HG03064 (cell line): ENCODE measurements at regions not wholly inside any gene's neighbourhood (a gene's known extent, or its start where the extent isn't known, plus 50 kb on each side); places are given as distances from the start of the nearest gene placed in this dataset.
"Not testable (repeated sequence)": the region's sequence is repeated elsewhere in the genome, so short reads cannot be mapped to it uniquely, and the experiment has no call there.

Experiments used
- ATAC-seq: cut with Tn5 transposase; IDR thresholded peaks from one replicate; pipeline ENCODE4 v1.9.1; 2021; ENCODE audit warnings: low read depth; ENCODE audit not compliant: unreplicated experiment

DNA sequence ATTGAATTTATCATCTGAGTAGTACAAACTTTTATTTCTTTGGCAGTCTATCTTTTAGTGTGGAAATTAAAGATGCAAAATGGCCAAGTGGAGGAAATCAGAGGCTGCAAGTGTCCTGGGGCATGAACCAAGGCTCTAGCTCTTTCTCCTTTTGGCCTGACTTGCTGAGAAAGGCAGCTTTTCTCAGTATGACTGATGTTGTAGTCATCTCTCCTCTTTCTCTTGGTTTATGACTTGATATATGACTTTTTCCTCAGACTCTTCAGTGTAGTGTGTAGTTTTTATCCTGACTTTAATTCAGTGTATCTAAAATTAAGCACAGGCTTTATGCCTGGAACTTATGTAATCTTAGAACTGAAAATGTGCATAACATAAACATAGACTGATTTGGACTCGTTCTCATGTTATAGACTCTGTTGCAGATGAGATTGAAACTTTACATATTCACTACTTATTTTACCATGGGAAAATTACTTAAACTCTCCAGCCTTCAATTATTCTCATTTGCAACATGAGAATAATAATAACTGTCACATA lies 65.7 kb downstream of the SLITRK5 start:
- ATAC-seq, result no peak

DNA sequence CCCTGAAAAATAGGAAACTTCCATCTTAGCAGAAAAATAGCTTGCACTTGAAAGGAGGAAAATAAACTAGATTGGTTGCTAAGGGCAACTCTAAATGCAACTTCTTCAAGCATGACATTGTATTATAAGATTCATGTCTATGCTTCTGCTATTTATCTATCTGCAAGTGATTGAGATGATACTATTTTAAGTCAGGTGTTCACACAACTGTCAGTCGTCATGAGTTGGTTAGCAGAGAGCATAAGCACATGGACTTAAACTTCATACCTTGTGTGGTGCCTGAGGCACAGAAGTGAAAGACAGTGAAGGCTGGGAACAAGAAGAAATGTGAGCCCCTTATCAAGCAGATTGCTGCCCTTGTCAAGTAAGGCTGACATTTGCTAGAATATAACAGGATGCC lies 82.9 kb downstream of the SLITRK5 start:
- ATAC-seq, result no peak

DNA sequence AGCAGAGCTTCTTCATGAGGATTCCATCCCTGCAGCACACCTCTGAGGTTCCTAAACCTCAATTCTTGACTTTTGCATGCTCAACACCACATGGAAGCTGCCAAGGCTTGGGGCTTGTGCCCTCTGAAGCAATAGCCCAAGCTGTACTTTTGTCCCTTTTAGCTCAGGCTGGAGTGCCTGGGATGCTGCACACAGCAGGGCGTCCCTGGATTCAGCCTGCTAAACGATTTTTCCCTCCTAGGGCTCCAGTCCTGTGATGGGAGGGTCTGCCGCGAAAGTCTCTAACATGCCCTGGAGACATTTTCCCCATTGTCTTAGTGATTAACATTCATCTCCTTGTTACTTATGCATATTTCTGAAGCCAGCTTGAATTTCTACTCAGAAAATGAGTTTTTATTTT lies 98.3 kb downstream of the SLITRK5 start:
- ATAC-seq, result no peak

GRCh38 chr13:87777387-87777786 lies 106.2 kb downstream of the SLITRK5 start:
- no peak for ATAC-seq

GRCh38 chr13:87778128-87778527 lies 107.0 kb downstream of the SLITRK5 start:
- no peak for ATAC-seq

- no peak for ATAC-seq
Observed at GRCh38 chr13:87779426-87779825, 108.3 kb downstream of the SLITRK5 start.

DNA sequence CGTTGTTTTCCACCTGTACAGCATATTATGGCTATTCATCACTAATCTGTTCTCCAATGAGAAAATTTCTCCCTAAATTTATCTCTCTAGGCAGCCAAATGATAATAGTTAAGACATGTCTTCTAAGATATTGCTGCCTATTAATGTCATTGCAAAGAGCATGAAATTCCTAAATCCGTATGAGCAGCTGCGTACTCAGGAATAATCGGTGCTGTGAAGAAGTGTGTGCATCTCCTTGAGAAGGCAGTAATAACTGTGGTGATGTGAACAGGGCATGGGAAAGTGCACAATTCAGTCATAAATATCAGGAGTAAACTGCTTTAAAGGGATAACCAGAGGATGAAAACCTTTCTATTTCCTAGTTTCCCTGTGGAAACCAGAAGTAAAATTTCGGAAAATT lies 112.2 kb downstream of the SLITRK5 start:
- no peak for ATAC-seq

- ATAC-seq, result no peak
Observed at GRCh38 chr13:87788363-87788762, 117.2 kb downstream of the SLITRK5 start.

DNA sequence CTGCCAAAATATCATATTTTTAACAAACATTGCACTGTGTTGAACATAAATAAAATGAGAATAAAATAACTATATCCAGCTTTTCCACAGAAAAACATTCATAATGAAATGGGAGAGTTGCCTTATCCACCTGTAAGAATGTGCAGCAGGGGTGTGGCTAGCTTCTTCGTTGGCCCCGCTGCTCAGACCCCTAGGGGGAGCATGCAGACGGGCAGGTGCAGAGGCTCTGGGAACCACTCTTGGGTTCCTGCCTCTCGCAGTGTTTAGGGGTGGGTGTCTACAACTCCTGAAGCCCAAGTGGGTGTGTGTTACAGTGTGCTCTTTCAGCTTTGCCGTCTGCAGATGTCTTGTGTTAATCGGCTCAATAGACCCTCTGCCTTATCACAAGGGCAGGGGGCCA lies 121.7 kb downstream of the SLITRK5 start:
- no peak for ATAC-seq

DNA sequence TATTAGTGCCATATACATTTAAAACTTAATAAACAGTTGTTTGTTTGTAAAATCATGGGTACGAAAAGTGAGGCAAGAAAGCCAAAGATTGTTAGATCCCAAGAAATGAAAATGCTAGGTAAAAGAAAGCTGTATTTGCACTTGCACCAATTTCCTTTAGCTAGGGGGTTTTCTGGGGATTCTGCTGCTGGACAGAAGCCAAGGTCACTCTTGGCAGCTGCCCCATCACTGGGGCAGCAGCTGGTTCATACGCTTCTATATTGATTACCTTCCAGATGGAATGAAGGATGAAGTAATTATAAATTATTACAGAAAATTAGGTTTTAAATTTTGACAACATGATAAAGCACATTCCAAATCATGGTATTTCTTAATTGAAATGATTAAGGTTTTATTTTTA lies 127.4 kb downstream of the SLITRK5 start:
- ATAC-seq, result no peak

- no peak for ATAC-seq
Observed at GRCh38 chr13:87810391-87810801, 139.2 kb downstream of the SLITRK5 start.

- no peak for ATAC-seq
Observed at GRCh38 chr13:87810920-87811344, 139.8 kb downstream of the SLITRK5 start.

DNA sequence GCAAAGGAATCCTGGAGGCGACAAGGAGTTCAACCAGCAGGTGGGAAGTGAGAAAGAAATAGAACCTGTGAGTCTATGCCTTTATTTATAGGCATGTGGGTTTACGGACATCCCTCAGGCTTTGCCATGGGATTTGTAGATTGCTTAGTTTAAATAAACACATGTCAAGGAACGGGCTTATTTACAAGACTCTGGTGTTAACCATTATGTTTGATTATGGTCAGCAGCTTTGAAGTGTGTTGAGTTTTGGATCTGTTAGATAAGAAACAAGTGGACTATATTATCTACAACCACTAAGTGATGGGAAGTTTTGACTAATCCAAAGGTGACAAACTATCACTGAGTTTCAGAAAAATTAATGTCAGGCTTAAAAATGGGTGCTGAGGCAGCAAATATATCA lies 143.2 kb downstream of the SLITRK5 start:
- ATAC-seq, result no peak

DNA sequence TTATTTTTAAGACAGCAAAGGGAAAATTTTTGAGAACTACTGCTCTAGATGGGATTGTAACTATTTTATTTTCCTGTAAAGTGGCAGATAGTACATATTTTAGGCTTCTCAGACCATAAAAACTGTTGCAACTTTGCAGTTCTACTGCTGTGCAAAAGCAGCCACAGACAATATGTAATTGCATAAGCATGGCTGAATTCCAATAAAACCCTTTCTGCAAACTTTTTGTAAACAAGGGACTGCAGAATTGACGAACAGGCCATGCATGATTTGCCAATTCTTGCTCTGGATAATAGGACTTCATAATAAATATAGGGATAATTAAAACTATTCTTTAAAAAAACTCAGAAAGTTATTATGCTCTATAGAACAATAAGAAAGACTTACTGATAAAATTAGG lies 149.1 kb downstream of the SLITRK5 start:
- ATAC-seq, result no peak

- no peak for ATAC-seq
Observed at GRCh38 chr13:87821512-87821911, 150.3 kb downstream of the SLITRK5 start.

- not testable (repeated sequence) for ATAC-seq
Observed at GRCh38 chr13:87826301-87826700, 155.1 kb downstream of the SLITRK5 start.

DNA sequence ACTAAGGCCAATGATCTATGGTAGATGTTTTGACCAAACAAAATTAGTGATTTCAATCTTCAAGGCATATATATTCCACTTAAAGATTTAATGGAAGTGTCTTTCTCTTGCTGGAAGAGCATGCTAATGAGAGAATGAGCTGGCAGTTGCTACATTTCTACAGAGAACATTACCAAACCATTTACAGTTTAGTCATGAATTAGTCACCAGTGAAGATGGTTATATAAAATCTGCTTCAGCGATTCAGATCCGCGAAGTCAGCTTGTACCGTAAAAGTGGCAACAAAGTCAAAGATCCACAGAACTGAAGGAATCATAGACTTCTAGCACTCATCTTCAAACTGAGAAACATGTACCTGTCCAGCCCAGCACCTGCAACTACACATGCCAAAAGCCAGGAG lies 156.3 kb downstream of the SLITRK5 start:
- ATAC-seq, result no peak

DNA sequence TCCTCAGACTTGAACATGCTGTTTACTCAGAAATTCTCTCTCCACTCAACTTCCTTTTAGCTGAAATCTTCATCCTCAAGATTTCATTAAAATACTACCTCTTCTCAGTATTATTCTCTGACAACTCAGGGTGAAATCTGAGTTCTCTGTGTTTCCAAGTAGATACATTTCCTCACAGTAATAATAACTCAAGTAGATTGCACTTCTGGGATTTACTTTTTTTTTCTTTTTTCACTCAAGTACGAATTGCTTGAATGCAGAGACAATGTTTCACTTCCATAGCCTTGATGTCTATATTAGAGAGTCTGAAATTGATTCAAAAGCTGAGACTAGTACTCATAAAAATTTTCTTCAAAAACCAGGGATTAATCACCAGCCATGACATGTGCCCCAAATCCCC lies 166.4 kb downstream of the SLITRK5 start:
- no peak for ATAC-seq

DNA sequence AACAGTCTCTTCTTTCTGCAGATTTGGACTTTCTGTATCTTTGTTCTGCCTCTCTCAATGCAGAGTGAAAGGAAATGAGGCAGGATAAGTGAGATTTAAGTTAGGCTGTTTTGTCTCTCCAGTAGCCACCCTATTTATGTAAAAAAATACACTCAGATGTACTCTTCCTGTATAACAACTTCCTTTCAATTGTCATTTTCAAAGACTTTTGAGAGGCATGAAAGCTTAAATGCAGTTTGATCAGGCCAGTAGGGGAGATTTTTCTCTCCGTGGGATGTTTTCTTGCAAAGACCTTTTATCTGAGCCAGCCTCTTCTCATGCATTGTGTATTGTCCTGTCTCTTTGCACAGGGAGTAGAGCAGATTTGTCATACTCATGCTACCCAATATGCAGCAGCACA lies 166.8 kb downstream of the SLITRK5 start:
- ATAC-seq, result no peak

- ATAC-seq, result no peak
Observed at GRCh38 chr13:87851410-87851809, 180.2 kb downstream of the SLITRK5 start.

DNA sequence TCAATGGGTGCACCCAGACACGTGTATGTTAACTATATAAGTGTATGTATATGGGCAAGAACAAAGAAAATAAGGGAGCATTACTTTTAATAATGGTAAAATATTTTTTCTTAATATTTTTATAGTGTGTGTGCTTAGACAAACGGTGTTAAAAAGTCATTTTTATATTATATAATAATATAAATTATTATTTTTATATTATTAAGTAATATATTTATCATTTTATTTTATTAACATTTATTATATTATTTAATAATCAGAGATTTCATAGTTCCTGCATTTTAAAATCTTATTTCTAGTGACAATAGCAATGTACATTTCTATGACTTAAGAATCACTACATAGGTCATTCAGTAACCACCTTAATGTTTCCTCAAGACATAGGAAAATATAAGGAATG lies 184.4 kb downstream of the SLITRK5 start:
- ATAC-seq, result no peak

DNA sequence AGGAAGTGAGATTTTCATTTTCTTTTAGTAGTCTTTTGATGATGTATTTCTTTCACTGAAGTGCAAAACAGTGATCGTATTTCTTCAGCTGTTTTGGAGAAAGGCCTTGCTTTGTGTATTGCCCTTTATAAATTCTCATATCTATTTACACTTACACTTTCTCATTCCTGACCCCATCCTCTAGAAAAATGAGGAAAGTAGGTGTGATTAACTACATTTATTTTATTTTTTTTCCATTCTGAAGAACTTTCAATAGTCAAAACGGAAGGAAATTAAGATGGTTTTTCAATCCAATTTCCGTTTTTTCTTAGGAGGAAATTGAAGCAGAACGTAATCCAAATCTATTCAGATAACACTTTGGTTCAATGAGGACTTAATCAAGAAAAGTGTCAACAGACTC lies 188.1 kb downstream of the SLITRK5 start:
- ATAC-seq, result no peak

DNA sequence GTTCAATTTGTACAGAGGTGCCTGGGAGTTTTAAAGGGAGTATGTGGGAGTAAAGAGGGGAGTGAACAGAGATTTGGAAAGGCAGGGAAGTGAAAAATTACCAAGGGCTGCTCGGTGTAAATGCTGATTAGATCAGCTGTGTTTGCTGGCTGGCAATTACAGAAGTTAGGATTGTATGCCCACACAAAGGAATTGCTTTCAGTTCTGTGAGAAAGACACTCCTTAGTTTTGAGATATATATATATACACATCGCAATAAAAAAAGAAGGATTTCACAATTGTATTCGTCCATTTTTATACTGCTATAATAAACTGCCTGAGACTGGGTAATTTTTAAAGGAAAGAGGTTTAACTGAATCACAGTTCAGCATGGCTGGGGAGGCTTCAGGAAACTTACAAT lies 196.3 kb downstream of the SLITRK5 start:
- no peak for ATAC-seq
